Kidney (tissue), 13 donors: ENCODE measurements at regions not wholly inside any gene's neighbourhood (a gene's known extent, or its start where the extent isn't known, plus 50 kb on each side); places are given as distances from the start of the nearest gene placed in this dataset.

Experiments used
- DNase-seq, 5 donors: peaks; one replicate each; pipeline ENCODE4 v3.0.0-alpha.2; 2013 to 2020
- FAIRE-seq: peaks from 2 replicates; lab custom pipeline; 2012; peaks lifted over from hg19 to GRCh38; lab: Jason Lieb, UNC
- H3K27ac ChIP-seq, 2 donors: one replicate each; pipeline ENCODE4 v1.7.0; 2013; ENCODE audit warnings: low read depth in 2 of 2, low read length in 2 of 2, inconsistent platforms in 1 of 2
- H3K27me3 ChIP-seq: one replicate; pipeline ENCODE4 v1.7.1; 2013; ENCODE audit warnings: low read length, inconsistent platforms; ENCODE audit not compliant: control insufficient read depth, insufficient read depth
- H3K36me3 ChIP-seq, 3 donors: one replicate each; pipeline versions ENCODE4 v1.7.0 to v1.7.1; 2013; ENCODE audit warnings: low read length in 3 of 3, control low read depth in 1 of 3, inconsistent platforms in 1 of 3; ENCODE audit not compliant: insufficient read depth in 3 of 3, control insufficient read depth in 2 of 3
- H3K4me1 ChIP-seq, 3 donors: one replicate each; pipeline versions ENCODE4 v1.7.0 to v1.7.1; 2013; ENCODE audit warnings: low read length in 3 of 3, inconsistent platforms in 1 of 3, low read depth in 1 of 3; ENCODE audit not compliant: control insufficient read depth in 2 of 3, insufficient read depth in 2 of 3
- H3K4me3 ChIP-seq, 3 donors: one replicate each; pipeline versions ENCODE4 v1.7.0 to v1.8.1; 2013; ENCODE audit warnings: low read length in 3 of 3, control low read depth in 1 of 3, inconsistent platforms in 1 of 3
- H3K9ac ChIP-seq, 3 donors: one replicate each; pipeline versions ENCODE4 v1.7.0 to v1.7.1; 2013; ENCODE audit warnings: low read length in 3 of 3, control low read depth in 1 of 3, inconsistent platforms in 1 of 3
- H3K9me3 ChIP-seq, 3 donors: one replicate each; pipeline versions ENCODE4 v1.7.0 to v1.7.1; 2013; ENCODE audit warnings: low read length in 3 of 3, control low read depth in 1 of 3, inconsistent platforms in 1 of 3; ENCODE audit not compliant: control insufficient read depth in 2 of 3, insufficient read depth in 1 of 3
- CTCF ChIP-seq: IDR thresholded peaks from 3 replicates; pipeline ENCODE4 v1.5.1; 2012; ENCODE audit warnings: mild to moderate bottlenecking, moderate library complexity, borderline replicate concordance; ENCODE audit not compliant: insufficient read depth; ENCODE audit errors: extremely low read depth
- intact Hi-C: fragments of 100-400 bp; cut with DNase I; formaldehyde crosslinking; loops from one replicate; pipeline ENCODE4 v1.11.1; 2022
- donor health status: control.
- donor health status: control.
- donor health status: control.
- donor health status: control.
- donor health status: control.
- donor health status: DM: yes; HTN: yes; CAD: no.
- donor health status: Normal renal cell carcinoma (clear cell type).

GRCh38 chr2:212871597-212871996 is 279.8 kb downstream of the IKZF2 start:
- TF ChIP-seq CTCF, result no peak
- Histone ChIP-seq H3K27me3 (no peaks in the 10 kb centered on the region), H3K9ac (no peak overlapping the region), H3K4me1 (no peaks in the 10 kb centered on the region), H3K9me3 (no peaks in the 10 kb centered on the region), H3K27ac (no peak overlapping the region), H3K36me3 (no peaks in the 10 kb centered on the region), H3K4me3 (no peak overlapping the region)
- FAIRE-seq (no peak), DNase-seq (no peak)
- intact Hi-C loops, result no loop called here

GRCh38 chr2:212864186-212864585 is 287.2 kb downstream of the IKZF2 start:
- no peak overlapping the region for H3K9ac ChIP-seq
- no peak for FAIRE-seq
- intact Hi-C loops, result no loop called here
- H3K9me3 ChIP-seq, result peaks cover 0 to 20% (median 2%) of the 10 kb centered on the region in 3 donors
- no peak overlapping the region for H3K27ac ChIP-seq
- H3K4me3 ChIP-seq, result no peak overlapping the region
- H3K27me3 ChIP-seq, result no peaks in the 10 kb centered on the region
- no peaks in the 10 kb centered on the region for H3K36me3 ChIP-seq
- no peak for TF ChIP-seq CTCF
- no peak for DNase-seq
- no peaks in the 10 kb centered on the region for H3K4me1 ChIP-seq

- no peaks in the 10 kb centered on the region for H3K36me3 ChIP-seq
- H3K27ac ChIP-seq, result no peak overlapping the region
- H3K4me1 ChIP-seq, result no peaks in the 10 kb centered on the region
- no peak overlapping the region for H3K4me3 ChIP-seq
- intact Hi-C loops, result no loop called here
- peak; percentile 6 for TF ChIP-seq CTCF
- DNase-seq, result peak in 2 of 5 donors; percentile 5 to 17
- FAIRE-seq, result no peak
- H3K9me3 ChIP-seq, result peaks cover 0 to 20% (median 2%) of the 10 kb centered on the region in 3 donors
- H3K9ac ChIP-seq, result no peak overlapping the region
- no peaks in the 10 kb centered on the region for H3K27me3 ChIP-seq
Observed at GRCh38 chr2:212863185-212863588, 288.2 kb downstream of the IKZF2 start.

GRCh38 chr2:212858496-212858895 is 292.9 kb downstream of the IKZF2 start:
- Histone ChIP-seq H3K9ac (no peak overlapping the region), H3K36me3 (no peaks in the 10 kb centered on the region), H3K27me3 (no peaks in the 10 kb centered on the region), H3K27ac (no peak overlapping the region), H3K9me3 (peaks cover 0 to 14% (median 0%) of the 10 kb centered on the region in 3 donors), H3K4me3 (no peak overlapping the region), H3K4me1 (no peaks in the 10 kb centered on the region)
- no peak for TF ChIP-seq CTCF
- DNase-seq (no peak), FAIRE-seq (no peak)
- intact Hi-C loops, result no loop called here
